A673 (cell line): ENCODE measurements at regions not wholly inside any gene's neighbourhood (a gene's known extent, or its start where the extent isn't known, plus 50 kb on each side); places are given as distances from the start of the nearest gene placed in this dataset.

Source experiments
- BruUV-seq: library from RNA; stranded (reverse); fragments of 400-500 nt; replicated peaks from 2 replicates; lab custom pipeline; 2021; lab: Mats Ljungman, UMichigan
- CTCF ChIA-PET: fragments of 300-600 bp; sonication (Branson Sonifier 250); formaldehyde crosslinking; loops from one replicate; lab custom pipeline; 2022; ENCODE audit warnings: antibody characterized with exemption; lab: Charles Lee
- POLR2A ChIA-PET: fragments of 300-600 bp; sonication (Branson Sonifier 250); formaldehyde crosslinking; loops from one replicate; lab custom pipeline; 2022; ENCODE audit warnings: antibody characterized with exemption; ENCODE audit not compliant: low non-redundant PET; lab: Charles Lee
- DNase-seq: peaks from one replicate; pipeline ENCODE4 v3.0.0-alpha.2; 2015; ENCODE audit warnings: low spot score
- H3K27ac ChIP-seq: fragments of 200-600 bp; sonication (generic); 2 replicates; pipeline ENCODE4 v1.5.1; 2016; ENCODE audit warnings: mixed run types, low read depth, mild to moderate bottlenecking, mixed read lengths, antibody characterized with exemption, low read length; ENCODE audit not compliant: poor library complexity, severe bottlenecking
- H3K27me3 ChIP-seq: fragments of 200-600 bp; sonication (generic); replicated peaks from 2 replicates; pipeline ENCODE4 v1.6.1; 2017; ENCODE audit warnings: mixed run types, low read depth, mild to moderate bottlenecking, mixed read lengths, antibody characterized with exemption, low read length; ENCODE audit not compliant: insufficient read depth, poor library complexity
- H3K36me3 ChIP-seq: fragments of 200-600 bp; sonication (generic); 2 replicates; pipeline ENCODE4 v1.6.1; 2016; ENCODE audit warnings: mixed run types, mild to moderate bottlenecking, mixed read lengths, antibody characterized with exemption, low read length; ENCODE audit not compliant: insufficient read depth, poor library complexity, severe bottlenecking
- H3K4me1 ChIP-seq: fragments of 200-600 bp; sonication (generic); 2 replicates; pipeline ENCODE4 v1.6.1; 2017; ENCODE audit warnings: mixed run types, mild to moderate bottlenecking, mixed read lengths, antibody characterized with exemption, low read length; ENCODE audit not compliant: insufficient read depth, poor library complexity, severe bottlenecking
- H3K4me3 ChIP-seq: fragments of 200-600 bp; sonication (generic); 2 replicates; pipeline ENCODE4 v1.5.1; 2016; ENCODE audit warnings: low read depth, mixed run types, mild to moderate bottlenecking, mixed read lengths, low read length; ENCODE audit not compliant: poor library complexity, severe bottlenecking
- H3K9me3 ChIP-seq: fragments of 200-600 bp; sonication (generic); 2 replicates; pipeline ENCODE4 v1.6.1; 2016; ENCODE audit warnings: mixed run types, low read depth, mild to moderate bottlenecking, mixed read lengths, antibody characterized with exemption, low read length; ENCODE audit not compliant: poor library complexity, severe bottlenecking
- EZH2 ChIP-seq: fragments of 200-600 bp; sonication (generic); IDR thresholded peaks from 2 replicates; pipeline ENCODE4 v1.6.1; 2017; ENCODE audit warnings: borderline replicate concordance, low read depth, mild to moderate bottlenecking, mixed read lengths, antibody characterized with exemption, low read length; ENCODE audit not compliant: poor library complexity, severe bottlenecking
- intact Hi-C: fragments of 100-400 bp; cut with micrococcal nuclease; formaldehyde crosslinking; loops from one replicate; pipeline ENCODE4 v1.10.0; 2022; ENCODE audit not compliant: unreplicated experiment
- TF ChIP-seq, protein P1 (sequence below): fragments of 300-800, 200-600 bp; sonication (generic); conservative IDR thresholded peaks from 2 replicates; pipeline ENCODE4 v1.5.1; 2017; ENCODE audit warnings: low read depth, mild to moderate bottlenecking, antibody characterized with exemption, low read length, moderate library complexity, mixed read lengths

- POLR2A ChIA-PET: no interaction called here
- no peaks in the 10 kb centered on the region for H3K36me3 ChIP-seq
- no peaks in the 10 kb centered on the region for H3K27me3 ChIP-seq
- H3K4me1 ChIP-seq: peaks cover 22% of the 10 kb centered on the region
- no peak for DNase-seq
- no peaks in the 10 kb centered on the region for H3K9me3 ChIP-seq
- H3K27ac ChIP-seq: no peak overlapping the region
- H3K4me3 ChIP-seq: no peak overlapping the region
- TF ChIP-seq, protein P1, sequence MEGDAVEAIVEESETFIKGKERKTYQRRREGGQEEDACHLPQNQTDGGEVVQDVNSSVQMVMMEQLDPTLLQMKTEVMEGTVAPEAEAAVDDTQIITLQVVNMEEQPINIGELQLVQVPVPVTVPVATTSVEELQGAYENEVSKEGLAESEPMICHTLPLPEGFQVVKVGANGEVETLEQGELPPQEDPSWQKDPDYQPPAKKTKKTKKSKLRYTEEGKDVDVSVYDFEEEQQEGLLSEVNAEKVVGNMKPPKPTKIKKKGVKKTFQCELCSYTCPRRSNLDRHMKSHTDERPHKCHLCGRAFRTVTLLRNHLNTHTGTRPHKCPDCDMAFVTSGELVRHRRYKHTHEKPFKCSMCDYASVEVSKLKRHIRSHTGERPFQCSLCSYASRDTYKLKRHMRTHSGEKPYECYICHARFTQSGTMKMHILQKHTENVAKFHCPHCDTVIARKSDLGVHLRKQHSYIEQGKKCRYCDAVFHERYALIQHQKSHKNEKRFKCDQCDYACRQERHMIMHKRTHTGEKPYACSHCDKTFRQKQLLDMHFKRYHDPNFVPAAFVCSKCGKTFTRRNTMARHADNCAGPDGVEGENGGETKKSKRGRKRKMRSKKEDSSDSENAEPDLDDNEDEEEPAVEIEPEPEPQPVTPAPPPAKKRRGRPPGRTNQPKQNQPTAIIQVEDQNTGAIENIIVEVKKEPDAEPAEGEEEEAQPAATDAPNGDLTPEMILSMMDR: no peak
- no peak for TF ChIP-seq EZH2
- CTCF ChIA-PET: no interaction called here
- no TSS peak for BruUV-seq
- intact Hi-C loops: no loop called here
Observed at GRCh38 chr6:105537981-105538578, 135.2 kb upstream of the PREP start.

DNA sequence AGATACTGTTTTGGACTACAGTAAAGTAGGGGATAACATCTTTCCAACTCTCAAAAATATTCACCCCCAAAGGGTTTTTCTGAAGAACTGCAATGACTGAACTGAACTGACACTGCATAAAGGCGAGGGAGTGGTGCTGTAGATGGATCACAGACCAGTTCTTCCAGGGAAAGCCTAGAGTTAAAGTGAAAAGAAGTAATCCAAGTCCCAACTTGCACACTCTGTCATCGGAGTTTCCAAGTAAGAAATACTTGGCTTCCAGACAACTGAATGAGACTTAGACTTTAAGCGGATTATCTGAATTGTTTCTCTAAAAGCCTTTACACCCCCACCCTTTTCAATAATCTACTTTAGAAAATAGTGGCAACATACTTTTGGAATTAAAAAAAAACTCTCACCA, 134.1 kb upstream of the PREP start:
- Histone ChIP-seq H3K27me3 (no peaks in the 10 kb centered on the region), H3K4me1 (peaks cover 23% of the 10 kb centered on the region), H3K27ac (no peak overlapping the region), H3K9me3 (no peaks in the 10 kb centered on the region), H3K4me3 (no peak overlapping the region), H3K36me3 (no peaks in the 10 kb centered on the region)
- CTCF ChIA-PET: no interaction called here
- POLR2A ChIA-PET: no interaction called here
- no peak for TF ChIP-seq EZH2
- TF ChIP-seq, protein P1: no peak
- DNase-seq: peak; percentile 71
- intact Hi-C loops: no loop called here
- no TSS peak for BruUV-seq

DNA sequence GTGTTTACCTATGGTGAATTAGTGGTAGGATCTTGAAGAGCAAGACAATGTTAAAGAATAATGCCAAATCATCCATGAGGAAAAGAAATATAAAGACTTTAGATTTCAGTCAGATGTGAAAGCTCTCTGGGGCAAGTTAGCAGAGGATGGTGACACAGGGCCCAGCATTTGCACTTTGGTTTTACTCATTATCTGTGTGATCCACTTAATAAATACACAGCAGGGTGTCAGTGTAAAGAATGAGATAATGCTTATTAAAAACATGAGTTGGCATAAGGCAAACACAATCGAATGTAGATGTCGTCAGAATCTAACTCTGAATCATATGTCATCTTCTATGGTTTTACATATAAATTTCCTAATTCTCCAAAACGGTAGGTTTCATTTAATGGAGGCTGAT, 130.4 kb upstream of the PREP start:
- H3K27ac ChIP-seq: no peak overlapping the region
- intact Hi-C loops: no loop called here
- no peaks in the 10 kb centered on the region for H3K27me3 ChIP-seq
- TF ChIP-seq, protein P1: no peak
- TF ChIP-seq EZH2: no peak
- peak; percentile 34 for DNase-seq
- ChIA-PET POLR2A (no interaction called here), CTCF (no interaction called here)
- no TSS peak for BruUV-seq
- H3K4me3 ChIP-seq: no peak overlapping the region
- no peaks in the 10 kb centered on the region for H3K9me3 ChIP-seq
- peaks cover 23% of the 10 kb centered on the region for H3K4me1 ChIP-seq
- no peaks in the 10 kb centered on the region for H3K36me3 ChIP-seq
